Stimulated activated CD8-positive, alpha-beta memory T cell treated with anti-CD3 and anti-CD28 coated beads, Interleukin-15, amount 100 ng/mL, for 48 hours (primary cell): ENCODE measurements at regions not wholly inside any gene's neighbourhood (a gene's known extent, or its start where the extent isn't known, plus 50 kb on each side); places are given as distances from the start of the nearest gene placed in this dataset.

Experiments used
- DNase-seq, 2 donors: peaks; one replicate each; pipeline ENCODE4 v3.0.0-alpha.2; 2020; ENCODE audit warnings: low read depth in 2 of 2

- no peak for DNase-seq
Observed at GRCh38 chr13:34412817-34413375, 529.2 kb upstream of the NBEA start.

- DNase-seq: no peak
Observed at GRCh38 chr13:34413538-34414210, 528.4 kb upstream of the NBEA start.

- DNase-seq: no peak
Observed at GRCh38 chr13:34414616-34415015, 527.5 kb upstream of the NBEA start.

GRCh38 chr13:34416971-34417380, 525.1 kb upstream of the NBEA start:
- DNase-seq: no peak

- no peak for DNase-seq
Observed at GRCh38 chr13:34417896-34418295, 524.2 kb upstream of the NBEA start.

GRCh38 chr13:34419025-34419424, 523.0 kb upstream of the NBEA start:
- DNase-seq: no peak

- DNase-seq: no peak
Observed at GRCh38 chr13:34419755-34420154, 522.3 kb upstream of the NBEA start.

GRCh38 chr13:34420702-34421346, 521.2 kb upstream of the NBEA start:
- no peak for DNase-seq

GRCh38 chr13:34421347-34421719, 520.7 kb upstream of the NBEA start:
- no peak for DNase-seq

- no peak for DNase-seq
Observed at GRCh38 chr13:34421858-34422475, 520.1 kb upstream of the NBEA start.

GRCh38 chr13:34422956-34423355, 519.1 kb upstream of the NBEA start:
- DNase-seq: no peak

GRCh38 chr13:34425327-34425949, 516.6 kb upstream of the NBEA start:
- DNase-seq: no peak

- no peak for DNase-seq
Observed at GRCh38 chr13:34428911-34429310, 513.2 kb upstream of the NBEA start.

- DNase-seq: no peak
Observed at GRCh38 chr13:34430294-34430693, 511.8 kb upstream of the NBEA start.

- no peak for DNase-seq
Observed at GRCh38 chr13:34431827-34432581, 510.1 kb upstream of the NBEA start.

GRCh38 chr13:34435338-34435737, 506.7 kb upstream of the NBEA start:
- no peak for DNase-seq

- DNase-seq: no peak
Observed at GRCh38 chr13:34437873-34438272, 504.2 kb upstream of the NBEA start.

- no peak for DNase-seq
Observed at GRCh38 chr13:34452831-34453230, 489.2 kb upstream of the NBEA start.

- no peak for DNase-seq
Observed at GRCh38 chr13:34458756-34459715, 483.0 kb upstream of the NBEA start.

GRCh38 chr13:34459856-34460255, 482.2 kb upstream of the NBEA start:
- DNase-seq: no peak

- DNase-seq: no peak
Observed at GRCh38 chr13:34462843-34463242, 479.2 kb upstream of the NBEA start.
